Prostate gland (tissue), 2 donors: ENCODE measurements at regions not wholly inside any gene's neighbourhood (a gene's known extent, or its start where the extent isn't known, plus 50 kb on each side); places are given as distances from the start of the nearest gene placed in this dataset.

Source experiments
- DNase-seq: peaks from one replicate; pipeline ENCODE4 v3.0.0-alpha.2; 2019; ENCODE audit warnings: low spot score
- H3K27ac ChIP-seq, 2 donors: fragments of 200-600 bp; sonication (generic); 2 replicates each; pipeline ENCODE4 v1.5.1; 2017 to 2019
- H3K27me3 ChIP-seq: fragments of 200-600 bp; sonication (generic); replicated peaks from 2 replicates; pipeline ENCODE4 v1.5.1; 2019; ENCODE audit not compliant: insufficient read depth
- H3K36me3 ChIP-seq, 2 donors: fragments of 200-600 bp; sonication (generic); 1 replicate in 1 of 2; 2 replicates in 1 of 2; pipeline versions ENCODE4 v1.5.1 to v1.8.1; 2017 to 2019
- H3K4me1 ChIP-seq: fragments of 200-600 bp; sonication (generic); replicated peaks from 2 replicates; pipeline ENCODE4 v1.5.1; 2019
- H3K4me3 ChIP-seq, 2 donors: fragments of 200-600 bp; sonication (generic); 2 replicates each; pipeline ENCODE4 v1.5.1; 2017 to 2019
- H3K9me3 ChIP-seq: fragments of 200-600 bp; sonication (generic); 2 replicates; pipeline ENCODE4 v1.5.1; 2017
- POLR2A ChIP-seq: fragments of 450-650 bp; IDR thresholded peaks from one replicate; pipeline ENCODE4 v1.6.1; 2016; ENCODE audit warnings: antibody characterized with exemption, mild to moderate bottlenecking
- POLR2AphosphoS5 ChIP-seq: sonication (generic); formaldehyde crosslinking; IDR thresholded peaks from one replicate; pipeline ENCODE4 v1.6.1; 2017; ENCODE audit warnings: antibody characterized with exemption
- WGBS: methylation state at CpG from one replicate; pipeline ENCODE4 v1.1.5; 2018; 5-methylcytosine and 5-hydroxymethylcytosine counted together
- intact Hi-C: fragments of 100-400 bp; cut with DNase I; formaldehyde crosslinking; loops from one replicate; pipeline ENCODE4 v1.14.2; 2022
- TF ChIP-seq, protein P1 (sequence below), 4 experiments: fragments of 200-600 bp in 2 of 4; fragments of 450-650 bp in 2 of 4; sonication (generic) in 2 of 4; IDR thresholded peaks; 1 replicate in 3 of 4; 2 replicates in 1 of 4; pipeline ENCODE4 v1.5.1; 2016 to 2019; ENCODE audit warnings: antibody characterized with exemption in 4 of 4, mild to moderate bottlenecking in 2 of 4, moderate library complexity in 2 of 4

DNA sequence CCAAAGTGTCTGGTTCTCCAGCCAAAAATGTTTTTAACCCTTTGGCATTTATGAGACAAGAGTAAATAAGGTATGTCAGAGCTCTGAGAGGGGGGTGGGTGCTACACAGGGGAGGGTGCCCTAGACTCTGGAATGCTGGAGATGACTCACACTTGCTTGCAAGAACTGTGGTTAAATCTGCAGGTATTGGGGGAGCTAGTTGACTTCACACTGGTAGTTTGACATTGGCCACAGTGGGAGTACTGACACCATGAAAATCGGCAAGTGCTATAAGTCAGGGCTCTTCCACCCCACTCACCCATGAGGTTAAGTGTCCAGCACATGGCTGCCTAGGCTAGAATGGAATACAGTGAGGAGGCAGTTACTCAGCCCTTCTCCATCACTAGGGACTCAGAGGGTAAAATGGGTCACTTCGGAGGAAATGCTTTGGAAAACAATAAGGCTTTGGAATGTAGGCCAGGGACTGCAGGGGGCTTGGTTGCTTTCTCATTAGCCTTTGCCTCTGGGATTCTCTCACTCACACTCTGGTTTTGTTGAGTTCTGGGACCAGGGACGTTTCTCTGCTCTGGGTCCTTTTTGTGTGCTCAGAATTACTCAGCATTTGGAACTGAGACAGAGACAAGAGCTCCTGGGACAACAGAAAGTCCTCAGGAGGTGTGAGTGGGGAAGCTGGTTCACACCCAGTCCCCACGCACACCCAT lies 91.6 kb downstream of the ACKR3 start:
- no peaks in the 10 kb centered on the region for H3K9me3 ChIP-seq
- 26% methylated on average over 4 of the region's 4 CpGs for WGBS
- intact Hi-C loops, result loop anchor here (5.0 kb wide), 2 partner anchors 71 to 89 kb away; no protein-coding TSS in a partner anchor
- H3K36me3 ChIP-seq, result no peaks in the 10 kb centered on the region
- H3K27ac ChIP-seq, result peak overlapping the region in 1 of 2 donors; percentile 27
- H3K4me1 ChIP-seq, result no peaks in the 10 kb centered on the region
- TF ChIP-seq POLR2AphosphoS5, result peak; percentile 20
- TF ChIP-seq, protein P1, sequence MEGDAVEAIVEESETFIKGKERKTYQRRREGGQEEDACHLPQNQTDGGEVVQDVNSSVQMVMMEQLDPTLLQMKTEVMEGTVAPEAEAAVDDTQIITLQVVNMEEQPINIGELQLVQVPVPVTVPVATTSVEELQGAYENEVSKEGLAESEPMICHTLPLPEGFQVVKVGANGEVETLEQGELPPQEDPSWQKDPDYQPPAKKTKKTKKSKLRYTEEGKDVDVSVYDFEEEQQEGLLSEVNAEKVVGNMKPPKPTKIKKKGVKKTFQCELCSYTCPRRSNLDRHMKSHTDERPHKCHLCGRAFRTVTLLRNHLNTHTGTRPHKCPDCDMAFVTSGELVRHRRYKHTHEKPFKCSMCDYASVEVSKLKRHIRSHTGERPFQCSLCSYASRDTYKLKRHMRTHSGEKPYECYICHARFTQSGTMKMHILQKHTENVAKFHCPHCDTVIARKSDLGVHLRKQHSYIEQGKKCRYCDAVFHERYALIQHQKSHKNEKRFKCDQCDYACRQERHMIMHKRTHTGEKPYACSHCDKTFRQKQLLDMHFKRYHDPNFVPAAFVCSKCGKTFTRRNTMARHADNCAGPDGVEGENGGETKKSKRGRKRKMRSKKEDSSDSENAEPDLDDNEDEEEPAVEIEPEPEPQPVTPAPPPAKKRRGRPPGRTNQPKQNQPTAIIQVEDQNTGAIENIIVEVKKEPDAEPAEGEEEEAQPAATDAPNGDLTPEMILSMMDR (IDR thresholded peaks at IDR 0.05), result no peak
- no peaks in the 10 kb centered on the region for H3K27me3 ChIP-seq
- no peak overlapping the region for H3K4me3 ChIP-seq
- DNase-seq, result no peak

- peak overlapping the region in 1 of 2 donors; percentile 27 for H3K27ac ChIP-seq
- no peak overlapping the region for H3K4me3 ChIP-seq
- 47% methylated on average over 2 of the region's 2 CpGs for WGBS
- no peaks in the 10 kb centered on the region for H3K9me3 ChIP-seq
- H3K36me3 ChIP-seq, result no peaks in the 10 kb centered on the region
- H3K27me3 ChIP-seq, result no peaks in the 10 kb centered on the region
- intact Hi-C loops, result loop anchor here (5.0 kb wide), 2 partner anchors 71 to 89 kb away; no protein-coding TSS in a partner anchor
- TF ChIP-seq POLR2A (no peak), POLR2AphosphoS5 (no peak)
- TF ChIP-seq, protein P1 (IDR thresholded peaks at IDR 0.05), result no peak
- no peak for DNase-seq
- no peaks in the 10 kb centered on the region for H3K4me1 ChIP-seq
Observed at GRCh38 chr2:236661762-236662110, 92.1 kb downstream of the ACKR3 start.

GRCh38 chr2:236662231-236663185 lies 92.9 kb downstream of the ACKR3 start:
- H3K4me3 ChIP-seq, result no peak overlapping the region
- TF ChIP-seq, protein P1 (IDR thresholded peaks at IDR 0.05), result no peak
- TF ChIP-seq POLR2A (no peak), POLR2AphosphoS5 (no peak)
- H3K27me3 ChIP-seq, result no peaks in the 10 kb centered on the region
- H3K4me1 ChIP-seq, result no peaks in the 10 kb centered on the region
- no peak overlapping the region for H3K27ac ChIP-seq
- 75% methylated on average over 11 of the region's 11 CpGs for WGBS
- intact Hi-C loops, result loop anchor here (5.0 kb wide), 2 partner anchors 70 to 90 kb away; no protein-coding TSS in a partner anchor
- H3K9me3 ChIP-seq, result no peaks in the 10 kb centered on the region
- no peaks in the 10 kb centered on the region for H3K36me3 ChIP-seq
- DNase-seq, result no peak

DNA sequence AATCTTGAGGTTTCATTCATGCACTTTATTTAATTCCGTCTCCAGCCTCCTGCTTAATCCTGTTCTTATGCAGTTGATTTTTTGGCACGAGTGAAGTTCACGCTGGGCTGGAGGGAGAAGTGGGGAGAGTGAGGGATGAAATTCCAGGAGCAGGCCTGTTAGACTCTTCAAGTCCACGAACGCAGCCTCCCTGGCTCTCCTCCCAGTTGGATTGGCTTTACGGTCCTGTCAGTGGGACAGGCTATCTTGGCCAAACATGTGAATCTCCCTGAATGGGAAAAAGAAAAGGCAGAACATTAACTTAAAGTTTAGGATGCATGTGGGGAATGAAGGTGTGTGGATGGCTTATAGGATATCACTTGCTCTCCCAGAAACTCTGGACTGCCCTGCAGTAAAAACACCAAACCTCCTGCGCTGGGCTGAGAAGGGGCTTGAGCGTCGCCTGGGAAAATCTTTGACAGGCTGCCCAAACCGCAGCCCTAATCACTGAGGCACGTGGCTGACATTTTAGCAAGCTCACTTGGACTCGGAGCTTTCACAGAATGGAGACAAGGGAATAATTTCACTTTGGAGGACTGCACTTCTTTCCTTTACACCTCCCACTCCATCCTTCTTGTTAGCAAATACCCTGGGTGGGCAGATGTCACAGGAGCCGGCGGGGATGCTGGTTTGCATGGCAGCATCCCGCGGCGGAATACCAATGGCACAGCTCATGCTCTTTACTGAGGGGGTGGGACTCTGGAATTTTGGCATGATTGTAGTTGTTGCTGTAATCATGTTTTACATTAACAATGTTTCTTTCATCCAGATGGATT lies 93.9 kb downstream of the ACKR3 start:
- Histone ChIP-seq H3K27ac (peak overlapping the region in 1 of 2 donors; percentile 30), H3K36me3 (no peaks in the 10 kb centered on the region), H3K4me1 (no peaks in the 10 kb centered on the region), H3K27me3 (no peaks in the 10 kb centered on the region), H3K4me3 (no peak overlapping the region), H3K9me3 (no peaks in the 10 kb centered on the region)
- no peak for DNase-seq
- intact Hi-C loops, result loop anchor here (5.0 kb wide), 2 partner anchors 69 to 91 kb away; no protein-coding TSS in a partner anchor
- TF ChIP-seq POLR2A, result no peak
- TF ChIP-seq POLR2AphosphoS5, result no peak
- TF ChIP-seq, protein P1 (IDR thresholded peaks at IDR 0.05), result no peak
- WGBS, result 28% methylated on average over 17 of the region's 17 CpGs
